ENCODE measurements at regions not wholly inside any gene's neighbourhood (a gene's known extent, or its start where the extent isn't known, plus 50 kb on each side); places are given as distances from the start of the nearest gene placed in this dataset.
"Not testable (repeated sequence)": the region's sequence is repeated elsewhere in the genome, so short reads cannot be mapped to it uniquely, and the experiment has no call there.

- DNase-seq (ENCODE audit: low read depth in 3 of 3): no peak
These were observed 111.5 kb upstream of the IGLL5 start for GRCh38 chr22:22776121-22776520.

- DNase-seq (ENCODE audit: low read depth in 3 of 3): no peak
These were observed 108.4 kb upstream of the IGLL5 start for GRCh38 chr22:22779213-22779612.

GRCh38 chr22:22783575-22783974 is 104.0 kb upstream of the IGLL5 start:
- no peak for DNase-seq (ENCODE audit: low read depth in 3 of 3)

GRCh38 chr22:22784249-22785039 is 103.2 kb upstream of the IGLL5 start:
- DNase-seq (ENCODE audit: low read depth in 3 of 3): no peak

- DNase-seq (ENCODE audit: low read depth in 3 of 3): no peak
These were observed 102.1 kb upstream of the IGLL5 start for GRCh38 chr22:22785316-22786065.

GRCh38 chr22:22786301-22787115 is 101.1 kb upstream of the IGLL5 start:
- no peak for DNase-seq (ENCODE audit: low read depth in 3 of 3)

GRCh38 chr22:22787151-22787550 is 100.5 kb upstream of the IGLL5 start:
- no peak for DNase-seq (ENCODE audit: low read depth in 3 of 3)

- peak; percentile 37 to 63 (median 43) for DNase-seq (ENCODE audit: low read depth in 3 of 3)
These were observed 99.7 kb upstream of the IGLL5 start for GRCh38 chr22:22787786-22788459.

GRCh38 chr22:22788460-22789037 is 99.1 kb upstream of the IGLL5 start:
- no peak for DNase-seq (ENCODE audit: low read depth in 3 of 3)

- DNase-seq (ENCODE audit: low read depth in 3 of 3): no peak
These were observed 98.2 kb upstream of the IGLL5 start for GRCh38 chr22:22789233-22789921.

GRCh38 chr22:22789922-22790845 is 97.4 kb upstream of the IGLL5 start:
- no peak for DNase-seq (ENCODE audit: low read depth in 3 of 3)

- no peak for DNase-seq (ENCODE audit: low read depth in 3 of 3)
These were observed 96.0 kb upstream of the IGLL5 start for GRCh38 chr22:22791438-22792181.

- DNase-seq (ENCODE audit: low read depth in 3 of 3): not testable (repeated sequence)
These were observed 95.3 kb upstream of the IGLL5 start for GRCh38 chr22:22792205-22792786.

GRCh38 chr22:22795639-22796038 is 92.0 kb upstream of the IGLL5 start:
- DNase-seq (ENCODE audit: low read depth in 3 of 3): not testable (repeated sequence)

GRCh38 chr22:22796724-22797123 is 90.9 kb upstream of the IGLL5 start:
- DNase-seq (ENCODE audit: low read depth in 3 of 3): no peak

GRCh38 chr22:22798232-22798616 is 89.4 kb upstream of the IGLL5 start:
- no peak for DNase-seq (ENCODE audit: low read depth in 3 of 3)

- no peak for DNase-seq (ENCODE audit: low read depth in 3 of 3)
These were observed 88.9 kb upstream of the IGLL5 start for GRCh38 chr22:22798716-22799115.

GRCh38 chr22:22799561-22799960 is 88.1 kb upstream of the IGLL5 start:
- DNase-seq (ENCODE audit: low read depth in 3 of 3): no peak

GRCh38 chr22:22800716-22801115 is 86.9 kb upstream of the IGLL5 start:
- DNase-seq (ENCODE audit: low read depth in 3 of 3): no peak

Data from stimulated activated CD4-positive, alpha-beta T cell treated with anti-CD3 and anti-CD28 coated beads, TNF-alpha, amount 100 ng/mL, for 24 hours (primary cell).